Glomerular visceral epithelial cell (primary cell): ENCODE measurements at regions not wholly inside any gene's neighbourhood (a gene's known extent, or its start where the extent isn't known, plus 50 kb on each side); places are given as distances from the start of the nearest gene placed in this dataset.
"Not testable (repeated sequence)": the region's sequence is repeated elsewhere in the genome, so short reads cannot be mapped to it uniquely, and the experiment has no call there.

Experiments
- DNase-seq: peaks from one replicate; pipeline ENCODE4 v3.0.0-alpha.2; 2016; ENCODE audit errors: extremely low spot score

DNA sequence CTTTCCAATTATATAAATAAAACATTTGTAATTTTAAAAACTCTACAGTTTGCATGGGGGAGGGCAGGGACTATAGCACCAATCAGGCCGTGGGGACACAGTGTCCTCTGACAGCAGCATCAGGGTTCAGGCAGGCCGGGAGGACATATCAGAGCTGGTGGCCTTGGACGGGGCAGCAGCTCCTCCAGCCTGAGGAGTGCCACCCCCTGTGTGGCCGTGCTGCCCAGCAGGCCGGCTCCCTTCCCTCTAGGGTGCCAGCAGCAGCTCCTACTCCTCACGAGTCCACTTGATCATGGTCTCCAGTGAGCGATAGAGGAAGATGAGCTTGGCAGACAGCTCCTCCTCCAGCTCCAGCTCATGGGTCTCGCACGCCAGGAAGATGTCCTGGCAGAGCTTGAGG, 144.0 kb upstream of the PHACTR3 start:
- DNase-seq, result no peak

DNA sequence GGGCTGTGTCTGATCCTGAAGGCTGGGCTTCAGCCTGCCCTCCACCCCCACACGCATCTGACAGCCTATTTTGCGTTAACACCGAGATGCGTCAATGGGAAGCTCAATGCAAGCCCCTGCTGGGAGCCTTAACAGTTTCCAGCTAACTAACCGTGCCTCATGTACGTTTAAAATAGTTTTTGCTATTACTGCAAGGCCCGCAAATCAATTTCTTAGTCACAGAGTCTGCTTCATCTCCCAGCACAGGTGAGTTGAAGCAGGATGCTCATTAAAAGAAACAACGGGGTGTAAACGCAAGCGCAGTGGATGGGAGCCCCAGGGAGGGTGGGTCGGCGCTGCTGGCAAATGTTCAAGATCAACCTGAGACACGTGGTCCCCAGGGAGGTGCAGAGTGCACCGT, 142.8 kb upstream of the PHACTR3 start:
- no peak for DNase-seq

DNA sequence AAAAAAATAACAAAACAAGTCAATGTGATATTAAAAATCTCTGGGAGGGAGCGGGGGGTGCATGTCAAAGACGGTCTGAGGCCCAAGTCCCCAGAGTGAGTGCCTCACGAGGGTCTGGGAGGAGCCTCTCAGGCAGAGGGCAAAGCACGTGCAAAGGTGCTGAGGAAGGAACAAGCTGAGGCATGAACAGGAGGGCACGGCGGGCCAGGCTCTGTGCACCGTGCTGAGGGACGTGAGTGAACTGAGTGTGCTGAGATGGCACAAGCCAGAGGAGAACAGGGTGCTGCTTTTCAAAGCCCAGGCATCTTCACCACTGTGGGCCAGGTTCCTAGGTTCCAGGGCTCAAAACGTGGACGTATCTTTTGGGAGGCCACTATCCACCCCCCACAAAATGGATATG, 142.1 kb upstream of the PHACTR3 start:
- DNase-seq, result no peak

DNA sequence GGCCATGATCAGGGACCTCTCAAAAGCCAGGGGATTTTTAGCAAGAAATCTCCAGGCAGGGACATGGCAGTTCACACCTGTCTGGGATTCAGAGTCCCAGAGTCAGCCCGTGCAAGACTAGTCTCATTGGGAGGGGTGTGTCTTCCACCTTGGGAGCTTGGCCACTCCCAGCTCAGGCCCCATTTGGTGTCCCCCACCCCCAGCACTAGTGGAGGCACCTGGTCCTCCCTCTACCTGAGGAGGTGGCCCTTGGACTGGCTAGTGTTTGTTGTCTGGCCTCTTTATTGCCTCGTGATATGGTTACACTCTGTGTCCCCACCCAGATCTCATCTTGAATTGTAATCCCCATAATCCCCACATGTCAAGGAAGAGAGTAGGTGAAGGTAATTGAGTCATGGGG, 140.8 kb upstream of the PHACTR3 start:
- no peak for DNase-seq

DNA sequence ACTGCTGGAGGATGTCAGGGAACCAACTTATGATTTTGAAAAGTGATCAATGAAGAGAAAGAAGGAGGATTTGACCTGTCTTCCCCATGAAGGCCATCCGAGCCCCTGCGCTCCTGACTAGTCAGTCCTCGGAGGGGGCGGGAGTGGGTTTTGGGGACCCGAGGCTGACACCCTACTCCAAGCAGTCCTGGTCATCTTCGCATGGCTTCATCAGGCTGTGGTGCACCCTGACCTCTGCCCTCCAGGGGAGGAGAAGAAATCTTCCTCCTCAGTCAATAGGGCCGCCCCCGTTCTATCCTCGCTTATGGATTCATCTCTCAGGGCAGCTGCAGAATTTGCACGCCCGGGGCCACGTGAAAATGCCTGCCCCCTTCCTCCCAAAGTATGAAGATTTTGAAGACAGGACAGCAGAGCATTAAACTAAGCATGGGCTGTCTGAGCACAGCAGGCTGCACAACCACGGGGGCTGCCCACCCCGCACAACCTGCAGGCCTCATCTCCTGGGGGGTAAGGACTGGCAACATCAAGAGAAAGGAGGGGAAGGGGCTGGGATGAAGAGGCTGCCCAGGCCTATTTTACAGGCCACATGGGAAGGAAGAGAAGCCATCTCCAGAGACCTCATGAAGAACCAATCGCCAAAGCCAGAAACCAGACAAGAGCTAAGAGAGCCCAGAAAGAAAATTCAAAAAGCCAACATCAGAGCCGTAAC, 138.1 kb upstream of the PHACTR3 start:
- DNase-seq, result no peak

DNA sequence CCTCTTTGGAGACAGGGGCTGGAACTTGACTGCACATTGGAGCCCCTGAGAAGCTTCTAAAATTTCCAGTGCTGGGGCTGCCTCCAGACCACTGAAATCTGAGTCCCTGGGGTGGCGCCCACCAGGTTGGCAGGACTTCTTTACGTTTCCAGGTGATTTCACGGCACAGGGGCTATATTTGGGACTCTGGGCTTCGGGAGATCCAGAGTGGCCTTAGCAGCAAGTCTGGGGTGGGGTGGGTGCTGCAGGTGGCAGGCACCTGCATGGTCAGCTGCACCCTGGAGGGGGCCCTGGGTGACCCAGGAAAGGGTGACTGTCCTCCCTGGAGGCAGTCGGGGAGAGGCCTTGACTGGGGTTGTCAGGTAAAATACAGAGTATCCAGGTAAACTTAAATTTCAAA, 135.5 kb upstream of the PHACTR3 start:
- no peak for DNase-seq

DNA sequence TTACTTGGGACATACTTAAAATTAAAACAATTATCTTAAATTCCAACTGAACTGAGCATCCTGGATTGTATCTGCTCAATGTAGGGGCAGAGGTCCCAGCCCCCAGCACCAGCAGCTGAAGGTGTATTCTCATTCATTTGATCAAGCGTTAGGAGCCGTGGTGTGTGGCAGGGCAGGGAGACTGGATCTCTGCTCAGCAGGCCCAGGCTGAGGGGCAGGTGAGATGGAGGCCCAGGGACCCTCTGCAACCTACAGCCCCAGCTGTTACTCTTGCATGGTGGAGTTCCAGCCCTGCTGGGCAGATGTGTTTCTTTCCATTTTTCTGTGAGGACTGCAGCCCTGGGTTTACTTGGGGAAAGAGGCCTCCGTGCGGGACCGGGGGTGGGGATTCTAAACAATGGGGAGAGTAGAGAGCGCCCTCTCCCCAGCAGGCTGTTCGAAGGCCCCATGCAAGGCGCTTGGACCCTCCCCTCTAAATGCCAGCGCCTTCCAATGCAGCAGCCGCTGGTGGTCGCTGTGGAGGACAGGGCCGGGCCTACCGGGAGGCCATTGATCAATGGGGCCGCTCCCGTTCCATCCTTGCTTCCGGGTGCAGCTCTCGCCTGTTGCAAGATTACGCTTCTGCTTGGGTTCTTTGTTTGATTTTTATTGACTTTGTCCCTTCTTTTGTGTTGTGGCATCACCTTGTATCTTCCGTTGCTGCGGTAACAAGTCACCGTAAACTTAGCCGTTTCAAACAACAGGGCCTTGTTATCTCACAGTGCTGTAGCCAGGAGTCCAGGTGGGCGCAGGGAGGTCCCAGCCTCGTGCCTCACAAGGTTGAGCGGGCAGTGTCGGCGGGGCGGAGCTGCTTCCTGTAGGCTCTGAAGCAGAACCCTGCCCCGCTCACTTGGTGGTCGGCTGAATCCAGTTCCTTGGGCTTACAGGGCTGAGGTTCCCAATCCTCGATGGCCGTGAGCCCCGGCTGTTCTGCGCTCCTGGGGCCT, 134.8 kb upstream of the PHACTR3 start:
- no peak for DNase-seq

DNA sequence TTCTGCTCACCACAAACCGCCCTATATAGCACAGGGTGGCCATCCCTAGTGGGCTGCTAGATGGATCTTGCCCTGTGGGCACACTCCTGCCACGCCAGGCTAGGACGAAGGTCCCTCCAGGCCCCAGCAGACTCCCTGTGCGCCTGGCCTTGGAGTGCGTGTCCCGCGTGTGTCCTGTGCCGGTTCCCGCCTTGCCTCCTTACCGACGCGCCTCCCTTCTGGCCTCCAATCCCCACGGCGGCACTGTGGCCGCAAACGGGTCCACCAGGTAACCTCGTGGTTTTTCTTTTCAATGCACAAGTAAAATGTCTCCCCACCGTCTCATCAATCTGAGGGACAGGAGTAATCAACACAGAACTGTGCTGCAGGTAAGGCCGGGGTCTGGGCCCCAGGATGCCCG, 133.8 kb upstream of the PHACTR3 start:
- no peak for DNase-seq

DNA sequence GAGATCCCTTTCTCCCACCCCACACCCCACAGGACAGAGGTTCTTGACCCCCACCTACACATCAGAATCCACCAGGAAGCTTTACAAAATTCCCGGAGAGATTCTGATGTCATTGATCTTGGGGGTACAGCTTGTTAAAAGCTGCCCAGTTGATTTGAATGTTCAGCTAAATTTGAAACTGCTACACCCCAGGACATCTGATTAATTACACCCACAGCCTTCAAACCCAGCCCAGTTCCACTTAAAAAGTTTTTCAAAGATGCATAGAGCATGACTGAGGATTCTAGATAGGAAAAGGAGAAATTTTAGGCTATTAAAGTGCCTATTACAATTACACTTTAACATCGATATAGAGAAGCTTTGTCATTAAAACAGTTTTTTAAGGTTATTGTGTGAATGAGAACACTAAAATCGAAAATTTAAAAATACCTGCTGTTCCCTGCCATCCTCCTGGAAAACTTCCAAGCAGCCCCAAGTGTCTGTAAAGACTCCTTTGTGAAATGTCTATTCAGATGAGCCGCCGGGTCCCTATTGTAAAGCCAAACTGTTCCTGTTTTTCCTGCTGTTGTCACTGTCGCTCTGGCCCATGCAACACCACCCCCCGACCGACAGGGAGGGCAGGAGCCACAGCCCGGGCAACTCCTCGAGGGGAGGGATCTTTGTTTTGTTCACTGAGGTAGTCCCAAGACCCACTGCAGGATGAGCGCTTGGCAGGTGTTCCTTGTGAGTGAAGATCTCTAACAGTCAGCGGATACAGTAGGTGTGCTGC, 132.5 kb upstream of the PHACTR3 start:
- DNase-seq, result no peak

DNA sequence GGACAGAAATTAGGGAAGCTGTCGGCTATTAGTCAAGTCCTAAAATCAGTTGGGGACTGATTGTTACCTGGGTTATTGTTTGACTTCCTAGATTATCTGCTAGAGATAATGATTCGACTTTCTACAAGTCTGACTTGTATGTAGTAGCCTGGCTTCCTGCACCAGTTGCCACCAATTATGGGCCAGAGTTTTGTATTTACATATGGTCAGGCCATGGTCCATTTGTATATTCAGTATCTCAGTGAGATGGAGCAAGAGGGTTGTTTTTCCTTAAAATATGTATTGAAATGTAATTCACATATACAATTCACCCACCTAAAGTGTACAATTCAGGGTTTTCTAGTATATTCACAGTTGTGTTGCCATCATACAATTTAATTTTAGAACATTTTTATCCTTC, 130.6 kb upstream of the PHACTR3 start:
- no peak for DNase-seq

DNA sequence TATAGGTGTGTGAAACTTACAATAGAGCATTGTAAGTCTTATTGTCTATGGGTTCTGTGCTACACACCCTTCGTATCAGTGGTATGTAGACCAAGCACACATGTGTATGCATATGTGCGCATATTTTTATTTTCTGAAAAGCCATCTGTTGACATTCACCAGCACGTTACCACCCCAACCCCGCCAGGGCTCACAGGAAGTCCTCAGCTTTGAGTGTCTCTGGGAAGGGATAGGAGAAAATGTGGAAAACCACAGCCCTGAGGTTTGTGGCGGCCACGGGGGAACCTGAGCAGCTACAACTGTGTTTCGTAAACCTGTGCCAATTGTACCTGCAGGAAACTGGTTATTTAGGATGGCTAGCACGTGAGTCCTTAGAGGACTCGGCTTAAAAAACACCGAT, 123.3 kb upstream of the PHACTR3 start:
- no peak for DNase-seq

DNA sequence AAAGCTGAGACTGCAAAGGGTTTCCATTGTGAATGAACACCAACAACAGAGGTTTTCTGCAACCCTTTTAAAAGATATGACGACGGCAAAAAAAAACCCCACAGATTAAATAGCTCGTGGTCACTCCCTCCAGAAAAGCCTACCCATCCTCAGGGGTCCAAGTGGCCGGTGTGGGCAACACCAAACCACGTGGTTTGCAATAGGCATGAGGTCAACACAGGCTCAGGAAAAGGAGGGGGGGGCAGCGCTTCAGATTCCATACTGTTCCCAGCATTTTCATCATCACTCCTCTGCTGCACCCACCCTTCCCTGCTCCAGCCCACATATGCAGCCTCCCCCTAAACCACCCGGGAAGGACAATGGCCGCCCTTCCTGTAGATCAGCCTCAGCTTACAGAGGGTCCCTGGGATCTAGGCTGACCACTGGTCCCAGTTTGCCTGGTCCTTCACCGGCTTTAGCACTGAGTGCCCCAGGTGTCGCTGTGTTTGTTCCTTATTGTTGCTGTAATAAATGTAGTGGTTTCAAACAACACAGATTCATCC, 122.8 kb upstream of the PHACTR3 start:
- DNase-seq, result no peak

DNA sequence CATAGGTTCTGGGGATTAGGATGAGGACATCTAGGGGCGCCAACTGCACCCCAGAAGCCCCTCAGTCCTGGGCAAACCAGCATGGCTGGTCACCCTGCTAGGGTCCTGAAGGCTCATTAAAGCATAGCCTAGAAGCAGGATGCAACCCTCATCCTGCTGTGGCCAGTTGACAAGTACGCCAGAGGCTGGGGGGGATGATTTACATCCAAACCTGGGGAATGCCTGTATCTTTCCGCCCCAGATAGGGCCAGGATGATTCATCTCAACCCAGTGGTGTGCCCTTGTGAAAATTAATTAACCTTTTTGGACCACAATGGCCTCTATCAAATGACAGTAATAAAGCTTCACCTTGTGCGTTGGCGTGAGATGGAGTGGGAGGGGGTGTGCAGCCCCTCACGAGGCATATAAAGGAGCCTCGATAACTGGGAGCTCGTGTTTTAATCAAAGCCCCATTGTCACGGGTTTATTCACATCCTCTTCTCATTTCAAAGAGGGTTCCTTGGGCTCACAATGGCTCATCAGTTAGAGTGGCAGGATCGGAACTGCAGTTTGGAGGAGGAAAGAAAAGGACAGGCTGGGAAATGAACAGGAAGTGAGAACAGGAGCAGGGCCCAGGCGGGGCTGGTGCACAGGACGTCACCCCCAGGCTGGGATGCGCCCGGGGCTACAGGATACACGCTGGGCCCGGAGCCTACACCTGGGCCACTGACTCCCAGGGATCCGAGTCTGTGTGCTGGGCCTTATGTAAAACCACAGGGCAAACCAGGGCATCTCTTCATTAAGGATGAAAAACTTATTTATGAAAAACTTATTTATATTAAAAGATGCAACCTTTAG, 121.8 kb upstream of the PHACTR3 start:
- no peak for DNase-seq

DNA sequence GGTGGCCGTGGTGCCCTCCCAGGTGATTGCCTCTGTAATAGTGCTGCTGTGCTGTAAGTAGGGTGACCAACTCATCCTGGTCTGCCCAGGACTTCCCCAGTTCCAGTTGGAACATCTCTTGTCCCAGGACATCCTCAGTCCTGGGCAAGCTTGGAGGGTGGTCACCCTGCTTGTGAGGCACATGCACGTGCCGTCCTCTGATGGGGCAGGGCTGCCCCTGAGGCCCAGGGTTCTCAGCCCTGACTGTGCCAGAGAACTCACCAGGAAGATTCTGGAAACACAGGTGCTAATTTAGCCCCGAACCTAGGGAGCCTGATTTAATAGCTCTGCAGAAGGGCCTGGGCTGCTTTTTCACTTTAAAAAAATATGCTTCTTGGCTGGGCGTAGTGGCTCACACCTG, 120.9 kb upstream of the PHACTR3 start:
- DNase-seq, result no peak

DNA sequence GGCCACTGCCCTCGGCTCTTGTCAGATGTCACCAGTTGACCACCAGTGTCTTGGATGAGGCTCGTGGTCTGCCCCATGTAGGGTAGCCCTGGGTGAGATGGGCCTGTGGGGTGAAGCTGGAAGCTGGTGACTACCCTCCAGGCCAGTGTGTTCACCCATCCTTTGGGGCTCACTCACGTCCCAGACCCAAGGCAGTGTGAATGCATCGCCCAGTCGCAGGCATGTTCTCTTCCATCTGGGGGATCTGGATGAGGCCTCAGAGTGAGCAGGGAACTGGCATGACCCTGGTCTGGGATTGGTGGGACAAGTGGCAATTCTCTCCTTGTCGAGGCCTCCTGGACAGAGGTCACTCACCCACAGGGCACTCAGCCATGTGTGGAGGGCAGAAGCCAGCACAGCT, 120.1 kb upstream of the PHACTR3 start:
- no peak for DNase-seq

DNA sequence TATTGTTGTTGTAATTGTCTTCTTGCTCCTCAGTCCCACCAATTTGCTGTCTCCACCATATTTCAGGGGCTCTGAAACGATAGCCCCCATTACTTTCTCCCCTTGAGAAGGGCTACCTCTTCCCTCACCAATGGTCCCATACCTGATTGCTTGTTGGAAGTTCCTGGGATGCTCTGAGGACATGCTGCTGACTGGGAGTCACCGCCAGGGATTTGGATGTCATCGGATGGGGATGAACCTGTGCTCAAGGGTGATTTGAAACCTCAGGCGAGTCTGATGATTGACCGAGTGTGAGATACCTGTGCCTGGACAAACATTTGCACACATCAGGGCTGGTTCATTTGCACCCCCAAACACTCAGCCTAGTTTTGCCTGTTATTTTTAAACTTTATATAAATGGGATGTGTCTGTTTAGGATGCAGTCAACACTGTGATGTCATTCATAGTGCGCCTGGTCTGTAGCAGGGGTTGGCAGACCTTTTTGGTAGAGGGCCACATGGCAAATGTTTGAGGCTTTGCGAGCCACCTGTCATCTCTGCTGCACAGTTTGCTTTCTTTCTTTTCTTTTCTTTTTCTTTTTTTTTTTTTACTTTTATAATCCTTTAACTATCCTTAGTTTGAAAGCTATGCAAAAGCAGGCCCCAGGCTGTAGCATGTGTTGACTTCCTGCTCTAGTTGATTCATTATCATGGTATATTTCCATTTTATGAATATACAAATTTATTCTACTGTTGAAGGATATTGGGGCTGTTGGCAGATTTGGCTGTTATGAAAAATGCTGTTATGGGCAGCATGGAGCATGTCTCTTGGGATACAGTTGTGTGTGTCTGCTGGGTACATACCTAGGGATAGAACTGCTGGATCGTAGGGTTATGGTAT, 118.5 kb upstream of the PHACTR3 start:
- no peak for DNase-seq

DNA sequence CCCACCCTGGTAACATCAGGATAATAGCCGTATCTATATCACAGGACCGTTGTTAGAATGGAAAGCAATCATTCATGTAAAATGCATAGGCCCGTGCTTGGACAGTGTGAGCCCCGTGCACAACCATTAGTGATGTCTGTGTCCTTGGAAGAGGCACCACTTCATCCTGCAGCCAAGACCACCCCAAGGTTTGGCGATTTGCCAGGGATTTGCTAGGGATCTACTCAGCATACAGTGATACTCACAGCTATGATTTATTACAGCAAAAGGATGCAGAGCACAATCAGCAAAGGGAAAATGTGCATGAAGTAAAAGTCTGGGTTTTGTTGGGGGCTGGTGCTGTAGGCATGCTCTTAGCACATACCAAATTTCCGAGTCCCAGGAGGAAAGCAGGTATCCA, 115.9 kb upstream of the PHACTR3 start:
- DNase-seq, result not testable (repeated sequence)

DNA sequence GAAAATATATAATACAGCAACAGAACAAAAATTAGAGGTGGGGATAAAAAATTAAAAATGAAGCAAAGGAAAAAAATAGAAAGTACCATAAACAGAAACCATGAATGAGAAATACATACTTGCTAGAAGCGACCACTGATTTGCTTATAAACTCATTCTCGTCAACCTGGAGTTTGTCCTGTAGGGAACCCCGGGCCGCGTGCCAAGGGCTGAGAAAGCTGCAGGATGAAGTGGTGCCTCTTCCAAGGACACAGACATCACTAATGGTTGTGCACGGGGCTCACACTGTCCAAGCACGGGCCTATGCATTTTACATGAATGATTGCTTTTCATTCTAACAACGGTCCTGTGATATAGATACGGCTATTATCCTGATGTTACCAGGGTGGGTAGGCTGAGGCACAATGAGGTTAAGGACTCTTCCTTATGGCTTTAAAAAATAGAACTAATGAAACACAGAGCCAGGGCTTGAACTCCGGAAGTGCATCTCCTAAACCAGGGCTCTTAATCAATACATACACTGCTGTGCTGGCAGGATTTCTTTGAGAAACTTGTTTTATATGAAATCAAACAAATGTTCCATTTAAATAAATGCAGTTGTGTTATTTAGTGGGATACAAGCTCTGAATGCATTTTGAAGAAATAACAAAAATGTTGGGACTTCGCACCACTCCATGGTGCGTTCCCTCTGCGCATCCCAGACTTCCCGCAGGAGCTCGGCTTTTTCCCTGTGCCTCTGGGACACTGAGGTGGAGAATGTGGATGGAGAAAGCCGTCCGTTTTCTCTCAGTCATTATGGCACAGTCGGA, 113.9 kb upstream of the PHACTR3 start:
- not testable (repeated sequence) for DNase-seq

DNA sequence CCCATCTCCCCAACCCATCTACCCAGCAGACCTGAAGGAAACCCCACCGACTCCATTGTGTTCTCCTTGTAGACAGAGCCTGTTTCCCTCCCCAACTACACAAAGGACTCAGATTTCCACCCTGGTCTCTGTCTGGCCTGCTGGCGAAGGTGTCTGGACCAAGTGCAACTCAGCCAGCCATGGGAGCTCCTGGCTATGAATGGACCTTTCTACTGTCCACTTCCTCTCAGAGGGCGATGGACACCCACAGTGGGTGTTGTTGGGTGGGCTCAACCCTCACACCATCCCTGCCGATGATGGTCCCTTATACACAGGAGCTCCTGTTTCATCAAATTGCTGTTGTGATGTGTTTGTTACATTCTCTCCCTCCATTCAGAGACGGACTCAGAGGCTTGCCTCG, 112.5 kb upstream of the PHACTR3 start:
- no peak for DNase-seq
